ENCODE measurements at regions not wholly inside any gene's neighbourhood (a gene's known extent, or its start where the extent isn't known, plus 50 kb on each side); places are given as distances from the start of the nearest gene placed in this dataset.

- Histone ChIP-seq H4K5ac (ENCODE audit: insufficient read length, low read depth, low read length) (no peak overlapping the region), H3K9me3 (ENCODE audit: control insufficient read depth, low read depth, low read length) (no peaks in the 10 kb centered on the region), H2BK120ac (ENCODE audit: low read depth, low read length, poor library complexity, severe bottlenecking) (no peak overlapping the region), H3K9ac (ENCODE audit: extremely low read depth, insufficient read length, low read length) (no peak overlapping the region), H3T11ph (ENCODE audit: low read length) (no peak overlapping the region), H3K79me1 (ENCODE audit: insufficient read depth, low read depth, low read length, poor library complexity, severe bottlenecking) (no peaks in the 10 kb centered on the region), H4K8ac (replicated peaks; ENCODE audit: insufficient read length, low read depth, low read length) (no peak overlapping the region), H2BK12ac (ENCODE audit: insufficient read length, low read depth, low read length) (no peak overlapping the region), H3K4me1 (ENCODE audit: insufficient read depth, low read length) (no peaks in the 10 kb centered on the region), H2AFZ (ENCODE audit: low read length) (no peak overlapping the region), H3K23ac (ENCODE audit: insufficient read length, low read depth, low read length) (no peak overlapping the region), H3K56ac (ENCODE audit: insufficient read length, low read depth, low read length) (no peak overlapping the region), H2BK5ac (ENCODE audit: insufficient read length, low read length) (no peak overlapping the region), H3K27me3 (ENCODE audit: insufficient read depth, low read length) (no peaks in the 10 kb centered on the region), H2BK20ac (ENCODE audit: low read depth, low read length, poor library complexity, severe bottlenecking) (no peak overlapping the region), H2BK15ac (ENCODE audit: low read depth, low read length) (no peak overlapping the region), H3K14ac (ENCODE audit: insufficient read depth, low read length) (no peak overlapping the region), H2AK5ac (ENCODE audit: insufficient read length, low read length) (no peak overlapping the region), H3K4ac (ENCODE audit: low read depth, low read length) (no peak overlapping the region), H4K20me1 (ENCODE audit: control insufficient read depth, insufficient read depth, insufficient read length) (no peaks in the 10 kb centered on the region), H3K4me2 (ENCODE audit: insufficient read depth, insufficient read length, low read length) (no peak overlapping the region), H3K79me2 (ENCODE audit: insufficient read depth, low read length) (no peaks in the 10 kb centered on the region), H4K91ac (ENCODE audit: insufficient read length, low read depth, low read length) (no peak overlapping the region), H3K18ac (ENCODE audit: insufficient read length, low read depth, low read length) (no peak overlapping the region), H3K27ac (ENCODE audit: insufficient read length, low read depth, low read length) (no peak overlapping the region), H3K23me2 (ENCODE audit: insufficient read length, low read depth, low read length, poor library complexity, severe bottlenecking) (no peaks in the 10 kb centered on the region)
- no peak overlapping the region for H3K27ac Mint-ChIP-seq
- WGBS (ENCODE audit: extremely low coverage, insufficient read length, low lambda C conversion rate): no CpG with 5 or more reads among the region's 2 CpGs
- no peaks in the 10 kb centered on the region for H3K27me3 Mint-ChIP-seq (ENCODE audit: low read depth)
- TF ChIP-seq, protein P1, sequence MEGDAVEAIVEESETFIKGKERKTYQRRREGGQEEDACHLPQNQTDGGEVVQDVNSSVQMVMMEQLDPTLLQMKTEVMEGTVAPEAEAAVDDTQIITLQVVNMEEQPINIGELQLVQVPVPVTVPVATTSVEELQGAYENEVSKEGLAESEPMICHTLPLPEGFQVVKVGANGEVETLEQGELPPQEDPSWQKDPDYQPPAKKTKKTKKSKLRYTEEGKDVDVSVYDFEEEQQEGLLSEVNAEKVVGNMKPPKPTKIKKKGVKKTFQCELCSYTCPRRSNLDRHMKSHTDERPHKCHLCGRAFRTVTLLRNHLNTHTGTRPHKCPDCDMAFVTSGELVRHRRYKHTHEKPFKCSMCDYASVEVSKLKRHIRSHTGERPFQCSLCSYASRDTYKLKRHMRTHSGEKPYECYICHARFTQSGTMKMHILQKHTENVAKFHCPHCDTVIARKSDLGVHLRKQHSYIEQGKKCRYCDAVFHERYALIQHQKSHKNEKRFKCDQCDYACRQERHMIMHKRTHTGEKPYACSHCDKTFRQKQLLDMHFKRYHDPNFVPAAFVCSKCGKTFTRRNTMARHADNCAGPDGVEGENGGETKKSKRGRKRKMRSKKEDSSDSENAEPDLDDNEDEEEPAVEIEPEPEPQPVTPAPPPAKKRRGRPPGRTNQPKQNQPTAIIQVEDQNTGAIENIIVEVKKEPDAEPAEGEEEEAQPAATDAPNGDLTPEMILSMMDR (conservative IDR thresholded peaks at IDR 0.05): no peak
- no peak overlapping the region for H3K4me3 Mint-ChIP-seq
- H3K9me3 Mint-ChIP-seq: no peaks in the 10 kb centered on the region
- no peaks in the 10 kb centered on the region for H3K4me1 Mint-ChIP-seq
- no peak for DNase-seq
- H3K36me3 Mint-ChIP-seq (ENCODE audit: insufficient read depth in 1 of 3, low read depth in 3 of 3): no peaks in the 10 kb centered on the region
Observed at GRCh38 chr1:102588536-102588935, 519.8 kb downstream of the COL11A1 start.
